PC-3 (cell line): ENCODE measurements at regions not wholly inside any gene's neighbourhood (a gene's known extent, or its start where the extent isn't known, plus 50 kb on each side); places are given as distances from the start of the nearest gene placed in this dataset.

Experiments used
- ATAC-seq: fragments of 200-7000 bp; cut with Tn5 transposase; 2 replicates; pipeline ENCODE4 v1.9.1; 2020; ENCODE audit warnings: mild to moderate bottlenecking, moderate library complexity
- BruUV-seq: library from RNA; stranded (reverse); fragments of 400-500 nt; replicated peaks from 2 replicates; lab custom pipeline; 2021; lab: Mats Ljungman, UMichigan
- CTCF ChIA-PET: fragments of 300-600 bp; sonication (Branson Sonifier 250); formaldehyde crosslinking; loops from one replicate; lab custom pipeline; 2022; ENCODE audit warnings: antibody characterized with exemption; lab: Charles Lee
- POLR2A ChIA-PET: fragments of 300-600 bp; sonication (Branson Sonifier 250); formaldehyde crosslinking; loops from one replicate; lab custom pipeline; 2022; ENCODE audit warnings: antibody characterized with exemption; ENCODE audit not compliant: unreplicated experiment; lab: Charles Lee
- DNase-seq: peaks from one replicate; pipeline ENCODE4 v3.0.0-alpha.2; 2015
- H2AFZ ChIP-seq: fragments of 300-600 bp; sonication (generic); 2 replicates; pipeline ENCODE4 v1.6.0; 2016; ENCODE audit warnings: antibody characterized with exemption, low read length
- H3F3A ChIP-seq: fragments of 300-600 bp; sonication (generic); one replicate; pipeline ENCODE4 v1.6.0; 2017; ENCODE audit warnings: antibody characterized with exemption, low read length, control low read depth, mild to moderate bottlenecking; ENCODE audit not compliant: unreplicated experiment
- H3K27ac ChIP-seq: fragments of 300-600 bp; sonication (generic); 2 replicates; pipeline ENCODE4 v1.5.1; 2016; ENCODE audit warnings: mild to moderate bottlenecking, low read length
- H3K27me3 ChIP-seq: fragments of 300-600 bp; sonication (generic); 2 replicates; pipeline ENCODE4 v1.6.1; 2016; ENCODE audit warnings: low read length, mixed read lengths
- H3K36me3 ChIP-seq: fragments of 300-600 bp; sonication (generic); 2 replicates; pipeline ENCODE4 v1.6.1; 2016; ENCODE audit warnings: low read depth, mixed run types, low read length, mixed read lengths
- H3K4me1 ChIP-seq: fragments of 300-600 bp; sonication (generic); 2 replicates; pipeline ENCODE4 v1.5.1; 2016; ENCODE audit warnings: low read length; ENCODE audit not compliant: insufficient read depth
- H3K4me2 ChIP-seq: fragments of 300-600 bp; sonication (generic); 2 replicates; pipeline ENCODE4 v1.6.0; 2016; ENCODE audit warnings: low read length
- H3K4me3 ChIP-seq: fragments of 300-600 bp; sonication (generic); 2 replicates; pipeline ENCODE4 v1.5.1; 2016; ENCODE audit warnings: mild to moderate bottlenecking, low read length, mixed read lengths
- H3K79me2 ChIP-seq: fragments of 300-600 bp; sonication (generic); 2 replicates; pipeline ENCODE4 v1.6.1; 2017; ENCODE audit warnings: low read length, mixed read lengths
- H3K9ac ChIP-seq: fragments of 300-600 bp; sonication (generic); 2 replicates; pipeline ENCODE4 v1.6.0; 2016; ENCODE audit warnings: mild to moderate bottlenecking, low read length
- H3K9me2 ChIP-seq: fragments of 300-600 bp; sonication (generic); replicated peaks from 2 replicates; pipeline ENCODE4 v1.6.1; 2016; ENCODE audit warnings: mixed run types, low read length, mixed read lengths
- H3K9me3 ChIP-seq: fragments of 300-600 bp; sonication (generic); 2 replicates; pipeline ENCODE4 v1.6.1; 2016; ENCODE audit warnings: low read length, mixed read lengths
- H4K20me1 ChIP-seq: fragments of 300-600 bp; sonication (generic); 2 replicates; pipeline ENCODE4 v1.6.1; 2016; ENCODE audit warnings: low read length, mixed read lengths
- EZH2 ChIP-seq: fragments of 300-600 bp; sonication (generic); IDR thresholded peaks from one replicate; pipeline ENCODE4 v1.6.1; 2017; ENCODE audit warnings: antibody characterized with exemption, mild to moderate bottlenecking, low read length; ENCODE audit not compliant: unreplicated experiment
- EZH2phosphoT487 ChIP-seq: fragments of 300-600 bp; sonication (generic); IDR thresholded peaks from 2 replicates; pipeline ENCODE4 v1.6.1; 2018; ENCODE audit warnings: mild to moderate bottlenecking, antibody characterized with exemption, low read length, borderline replicate concordance
- intact Hi-C: fragments of 100-400 bp; cut with micrococcal nuclease; formaldehyde crosslinking; loops from 2 replicates; pipeline ENCODE4 v1.9.0; 2023
- TF ChIP-seq, protein P1 (sequence below): fragments of 300-600 bp; sonication (generic); conservative IDR thresholded peaks from 2 replicates; pipeline ENCODE4 v1.5.1; 2017; ENCODE audit warnings: antibody characterized with exemption, low read depth, mild to moderate bottlenecking, low read length

DNA sequence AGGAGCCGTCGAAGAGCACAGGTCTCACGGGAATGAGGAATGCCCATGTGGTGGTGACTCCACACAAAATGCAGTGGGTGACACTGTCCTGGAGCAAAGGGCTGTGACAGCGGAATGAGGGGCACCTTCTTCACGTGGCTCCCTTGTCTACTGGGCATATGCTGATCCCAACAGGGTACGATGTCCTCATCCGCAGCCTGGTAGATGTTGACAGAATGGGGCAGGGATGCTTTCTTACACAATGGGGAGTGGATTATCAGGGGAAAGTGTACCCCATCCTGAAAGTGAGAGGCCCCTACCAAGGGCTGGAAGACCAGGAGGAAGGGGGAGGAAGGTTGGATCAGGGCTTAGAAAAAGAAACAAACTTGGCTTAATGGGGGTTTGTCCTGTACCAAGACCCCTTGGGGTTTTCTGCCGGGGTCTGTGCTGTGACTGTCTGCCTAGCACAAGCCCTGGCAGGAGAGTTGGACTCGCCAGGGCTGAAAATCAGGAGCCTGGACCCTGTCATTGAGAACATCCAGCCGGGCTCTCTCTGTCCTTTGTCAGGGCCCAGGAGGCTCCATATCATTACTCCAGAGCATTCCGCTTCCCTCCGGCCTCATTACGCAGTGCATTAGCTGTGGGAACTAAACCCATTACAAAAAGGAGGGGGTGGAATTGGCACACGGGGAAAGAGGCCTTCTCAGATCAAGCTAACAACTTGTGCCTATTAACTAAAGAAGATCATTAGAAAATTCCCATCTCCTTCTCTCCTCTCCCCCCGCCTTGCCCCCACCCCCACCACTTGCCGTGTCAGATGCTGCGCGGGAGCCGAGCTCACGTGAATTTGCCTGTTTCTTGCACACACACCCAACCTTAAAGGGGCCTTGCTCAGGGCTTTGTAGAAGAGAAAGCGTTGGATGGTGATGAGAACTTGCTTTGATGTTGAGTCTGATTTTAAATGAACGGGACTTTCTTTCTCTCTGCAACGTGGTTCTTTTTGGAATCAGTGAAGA is 171.8 kb upstream of the PARP11 start:
- Histone ChIP-seq H3K27me3 (peaks cover 70% of the 10 kb centered on the region), H3K9me2 (no peaks in the 10 kb centered on the region), H2AFZ (no peak overlapping the region), H3K79me2 (no peaks in the 10 kb centered on the region), H3K36me3 (no peaks in the 10 kb centered on the region), H3K27ac (no peak overlapping the region), H3K4me2 (no peak overlapping the region), H3K4me3 (no peak overlapping the region), H3K9me3 (no peaks in the 10 kb centered on the region), H3K4me1 (no peaks in the 10 kb centered on the region), H4K20me1 (no peaks in the 10 kb centered on the region), H3K9ac (no peak overlapping the region), H3F3A (no peaks in the 10 kb centered on the region)
- ChIA-PET POLR2A (no interaction called here), CTCF (no interaction called here)
- no peak for TF ChIP-seq EZH2
- TF ChIP-seq, protein P1, sequence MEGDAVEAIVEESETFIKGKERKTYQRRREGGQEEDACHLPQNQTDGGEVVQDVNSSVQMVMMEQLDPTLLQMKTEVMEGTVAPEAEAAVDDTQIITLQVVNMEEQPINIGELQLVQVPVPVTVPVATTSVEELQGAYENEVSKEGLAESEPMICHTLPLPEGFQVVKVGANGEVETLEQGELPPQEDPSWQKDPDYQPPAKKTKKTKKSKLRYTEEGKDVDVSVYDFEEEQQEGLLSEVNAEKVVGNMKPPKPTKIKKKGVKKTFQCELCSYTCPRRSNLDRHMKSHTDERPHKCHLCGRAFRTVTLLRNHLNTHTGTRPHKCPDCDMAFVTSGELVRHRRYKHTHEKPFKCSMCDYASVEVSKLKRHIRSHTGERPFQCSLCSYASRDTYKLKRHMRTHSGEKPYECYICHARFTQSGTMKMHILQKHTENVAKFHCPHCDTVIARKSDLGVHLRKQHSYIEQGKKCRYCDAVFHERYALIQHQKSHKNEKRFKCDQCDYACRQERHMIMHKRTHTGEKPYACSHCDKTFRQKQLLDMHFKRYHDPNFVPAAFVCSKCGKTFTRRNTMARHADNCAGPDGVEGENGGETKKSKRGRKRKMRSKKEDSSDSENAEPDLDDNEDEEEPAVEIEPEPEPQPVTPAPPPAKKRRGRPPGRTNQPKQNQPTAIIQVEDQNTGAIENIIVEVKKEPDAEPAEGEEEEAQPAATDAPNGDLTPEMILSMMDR, result no peak
- no peak for TF ChIP-seq EZH2phosphoT487
- intact Hi-C loops, result no loop called here
- BruUV-seq, result no TSS peak
- no peak for ATAC-seq
- no peak for DNase-seq

DNA sequence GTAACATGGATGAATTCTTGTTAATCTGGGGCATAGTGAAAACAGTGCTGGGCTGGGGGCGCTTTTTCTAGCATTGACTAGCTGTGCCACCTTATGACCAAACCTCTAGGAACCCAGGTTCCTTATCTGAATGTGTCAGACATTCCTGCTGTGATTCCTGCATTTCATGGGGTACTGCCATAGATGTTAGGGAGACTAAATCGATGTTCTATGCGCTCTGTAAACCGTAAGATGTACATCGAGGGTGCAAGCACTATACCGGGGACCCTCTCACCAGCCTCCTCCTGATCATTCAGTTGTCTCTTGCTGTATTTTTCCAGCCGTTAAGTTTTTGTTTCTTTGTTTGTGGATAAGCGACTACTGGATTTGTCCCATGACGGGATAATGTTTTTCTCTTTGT is 170.9 kb upstream of the PARP11 start:
- Histone ChIP-seq H3K4me3 (no peak overlapping the region), H3K27me3 (peaks cover 63% of the 10 kb centered on the region), H2AFZ (no peak overlapping the region), H4K20me1 (no peaks in the 10 kb centered on the region), H3K9me3 (no peaks in the 10 kb centered on the region), H3K4me2 (no peak overlapping the region), H3K9me2 (no peaks in the 10 kb centered on the region), H3K4me1 (no peaks in the 10 kb centered on the region), H3F3A (no peaks in the 10 kb centered on the region), H3K36me3 (no peaks in the 10 kb centered on the region), H3K79me2 (no peaks in the 10 kb centered on the region), H3K27ac (no peak overlapping the region), H3K9ac (no peak overlapping the region)
- CTCF ChIA-PET, result no interaction called here
- POLR2A ChIA-PET, result no interaction called here
- TF ChIP-seq EZH2phosphoT487 (no peak), EZH2 (no peak)
- TF ChIP-seq, protein P1, result no peak
- DNase-seq (no peak), ATAC-seq (no peak)
- no TSS peak for BruUV-seq
- intact Hi-C loops, result no loop called here
